GM12878 (cell line): ENCODE measurements at regions not wholly inside any gene's neighbourhood (a gene's known extent, or its start where the extent isn't known, plus 50 kb on each side); places are given as distances from the start of the nearest gene placed in this dataset.
A peak's percentile ranks its signal among the peaks of the same experiment; 100 is the strongest.

Source experiments
- BHLHE40 ChIP-seq, 2 experiments: fragments of 450-650 bp in 1 of 2; IDR thresholded peaks; 2 replicates each; pipeline ENCODE4 v1.6.1; 2011 to 2017; ENCODE audit warnings: low read depth in 2 of 2, borderline replicate concordance in 1 of 2, improper control_type of control experiment in 1 of 2, low read length in 1 of 2, mild to moderate bottlenecking in 1 of 2
- BRCA1 ChIP-seq: IDR thresholded peaks from 2 replicates; pipeline ENCODE4 v1.6.1; 2011; ENCODE audit warnings: low read depth, low read length, improper control_type of control experiment
- CHD1 ChIP-seq: IDR thresholded peaks from 2 replicates; pipeline ENCODE4 v1.6.1; 2012; ENCODE audit warnings: low read depth, low read length, improper control_type of control experiment
- CHD4 ChIP-seq: fragments of 200-600 bp; sonication (generic); IDR thresholded peaks from 2 replicates; pipeline ENCODE4 v1.6.1; 2016; ENCODE audit warnings: mild to moderate bottlenecking
- FOXK2 ChIP-seq: fragments of 450-650 bp; IDR thresholded peaks from 2 replicates; pipeline ENCODE4 v1.6.1; 2017; ENCODE audit warnings: mild to moderate bottlenecking, moderate library complexity
- FOXM1 ChIP-seq: IDR thresholded peaks from 2 replicates; pipeline ENCODE4 v1.6.1; 2012; ENCODE audit warnings: low read depth, mild to moderate bottlenecking, inconsistent platforms, low read length, moderate library complexity
- IKZF1 ChIP-seq: fragments of 450-650 bp; conservative IDR thresholded peaks from 2 replicates; pipeline ENCODE4 v1.6.1; 2017; ENCODE audit warnings: antibody characterized with exemption, mild to moderate bottlenecking
- KAT2A ChIP-seq: conservative IDR thresholded peaks from 2 replicates; pipeline ENCODE4 v1.6.1; 2011; ENCODE audit warnings: low read depth, low read length; ENCODE audit not compliant: control insufficient read depth
- KDM1A ChIP-seq: fragments of 200-600 bp; sonication (generic); IDR thresholded peaks from 2 replicates; pipeline ENCODE4 v1.6.1; 2016; ENCODE audit warnings: borderline replicate concordance
- NFIC ChIP-seq: IDR thresholded peaks from 2 replicates; pipeline ENCODE4 v1.6.1; 2012; ENCODE audit warnings: low read depth, mild to moderate bottlenecking, inconsistent platforms, low read length, moderate library complexity
- PAX8 ChIP-seq: fragments of 450-650 bp; IDR thresholded peaks from 2 replicates; pipeline ENCODE4 v1.6.1; 2017; ENCODE audit warnings: mild to moderate bottlenecking, moderate library complexity
- RCOR1 ChIP-seq: conservative IDR thresholded peaks from 2 replicates; pipeline ENCODE4 v1.6.1; 2012; ENCODE audit warnings: low read depth, low read length, improper control_type of control experiment
- RELA ChIP-seq: fragments of 450-650 bp; IDR thresholded peaks from 2 replicates; pipeline ENCODE4 v1.8.0; 2014; ENCODE audit warnings: borderline replicate concordance; ENCODE audit not compliant: partially characterized antibody
- SREBF2 ChIP-seq: IDR thresholded peaks from 2 replicates; pipeline ENCODE4 v1.6.1; 2012; ENCODE audit warnings: mild to moderate bottlenecking, low read length
- ZBED1 ChIP-seq: IDR thresholded peaks from 2 replicates; pipeline ENCODE4 v1.6.1; 2016; ENCODE audit warnings: borderline replicate concordance
- TF ChIP-seq, protein P1 (sequence below): fragments of 450-650 bp; formaldehyde crosslinking; IDR thresholded peaks from 2 replicates; pipeline ENCODE4 v1.4.0; 2022; ENCODE audit warnings: mild to moderate bottlenecking, moderate library complexity
- TF ChIP-seq, protein P2 (sequence below): fragments of 450-650 bp; IDR thresholded peaks from 2 replicates; pipeline ENCODE4 v1.6.1; 2017; ENCODE audit warnings: mild to moderate bottlenecking, moderate library complexity
- TF ChIP-seq, protein P3 (sequence below): fragments of 450-650 bp; IDR thresholded peaks from 2 replicates; pipeline ENCODE4 v1.6.1; 2014; ENCODE audit warnings: mild to moderate bottlenecking
- TF ChIP-seq, protein P4 (sequence below): IDR thresholded peaks from 2 replicates; pipeline ENCODE4 v1.6.1; 2012; ENCODE audit warnings: mild to moderate bottlenecking, low read depth, low read length

DNA sequence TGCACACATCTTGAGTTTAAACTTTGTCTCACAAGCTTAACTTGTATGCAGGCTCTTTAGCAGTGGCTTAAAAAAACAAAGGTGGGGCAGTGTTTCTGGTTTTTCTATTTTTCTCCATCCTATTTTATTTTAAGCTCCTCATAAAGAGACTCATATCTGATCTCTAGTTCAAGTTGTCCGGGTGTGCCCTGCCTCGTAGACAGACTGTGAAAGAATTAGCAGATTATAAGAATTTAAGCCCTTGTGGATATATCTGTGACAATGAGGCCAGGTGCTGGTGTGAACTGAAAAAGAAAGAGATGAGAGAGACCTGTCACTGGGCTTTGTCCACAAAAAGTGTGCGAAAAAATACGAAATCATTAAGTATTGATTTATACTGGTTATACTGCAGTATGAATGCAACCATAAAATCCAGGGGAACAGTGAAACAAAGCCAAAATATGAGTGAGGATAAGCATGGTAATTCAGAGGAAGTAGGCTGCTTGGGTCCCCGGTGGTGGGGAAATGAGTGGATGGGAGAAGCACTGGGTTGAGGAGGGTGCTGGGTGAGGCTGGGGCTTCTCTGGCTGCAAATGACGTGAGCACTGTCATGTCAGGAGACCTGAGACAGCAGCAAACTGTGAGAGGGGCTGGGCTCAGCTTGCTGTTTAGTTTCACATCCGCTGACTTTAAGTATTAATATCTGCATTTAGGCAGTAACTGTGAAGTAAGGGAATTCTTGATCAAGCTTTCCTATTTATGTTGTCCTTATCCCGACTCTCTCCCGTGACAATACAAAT lies 179.7 kb upstream of the ANKRD55 start (continued):
- TF ChIP-seq, protein P1, sequence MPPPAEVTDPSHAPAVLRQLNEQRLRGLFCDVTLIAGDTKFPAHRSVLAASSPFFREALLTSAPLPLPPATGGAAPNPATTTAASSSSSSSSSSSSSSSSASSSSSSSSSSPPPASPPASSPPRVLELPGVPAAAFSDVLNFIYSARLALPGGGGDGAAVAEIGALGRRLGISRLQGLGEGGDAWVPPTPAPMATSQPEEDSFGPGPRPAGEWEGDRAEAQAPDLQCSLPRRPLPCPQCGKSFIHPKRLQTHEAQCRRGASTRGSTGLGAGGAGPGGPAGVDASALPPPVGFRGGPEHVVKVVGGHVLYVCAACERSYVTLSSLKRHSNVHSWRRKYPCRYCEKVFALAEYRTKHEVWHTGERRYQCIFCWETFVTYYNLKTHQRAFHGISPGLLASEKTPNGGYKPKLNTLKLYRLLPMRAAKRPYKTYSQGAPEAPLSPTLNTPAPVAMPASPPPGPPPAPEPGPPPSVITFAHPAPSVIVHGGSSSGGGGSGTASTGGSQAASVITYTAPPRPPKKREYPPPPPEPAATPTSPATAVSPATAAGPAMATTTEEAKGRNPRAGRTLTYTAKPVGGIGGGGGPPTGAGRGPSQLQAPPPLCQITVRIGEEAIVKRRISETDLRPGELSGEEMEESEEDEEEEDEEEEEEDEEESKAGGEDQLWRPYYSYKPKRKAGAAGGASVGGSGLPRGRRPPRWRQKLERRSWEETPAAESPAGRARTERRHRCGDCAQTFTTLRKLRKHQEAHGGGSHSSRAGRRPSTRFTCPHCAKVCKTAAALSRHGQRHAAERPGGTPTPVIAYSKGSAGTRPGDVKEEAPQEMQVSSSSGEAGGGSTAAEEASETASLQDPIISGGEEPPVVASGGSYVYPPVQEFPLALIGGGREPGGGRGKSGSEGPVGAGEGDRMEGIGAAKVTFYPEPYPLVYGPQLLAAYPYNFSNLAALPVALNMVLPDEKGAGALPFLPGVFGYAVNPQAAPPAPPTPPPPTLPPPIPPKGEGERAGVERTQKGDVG (CRISPR knock-in tag): no peak
- TF ChIP-seq BHLHE40 (IDR thresholded peaks at IDR 0.05; ENCODE audit: borderline replicate concordance in 1 of 2, low read depth in 2 of 2, low read length in 1 of 2): peak; percentile 86 to 89
- no peak for TF ChIP-seq ZBED1
- TF ChIP-seq IKZF1: peak; percentile 74
- no peak for TF ChIP-seq FOXM1
- TF ChIP-seq FOXK2: no peak
- no peak for TF ChIP-seq KAT2A
- TF ChIP-seq PAX8: no peak
- 0 out of 2 replicates have a peak, but pooled peaks have one; percentile 49 for TF ChIP-seq CHD1
- no peak for TF ChIP-seq RCOR1
- TF ChIP-seq, protein P2, sequence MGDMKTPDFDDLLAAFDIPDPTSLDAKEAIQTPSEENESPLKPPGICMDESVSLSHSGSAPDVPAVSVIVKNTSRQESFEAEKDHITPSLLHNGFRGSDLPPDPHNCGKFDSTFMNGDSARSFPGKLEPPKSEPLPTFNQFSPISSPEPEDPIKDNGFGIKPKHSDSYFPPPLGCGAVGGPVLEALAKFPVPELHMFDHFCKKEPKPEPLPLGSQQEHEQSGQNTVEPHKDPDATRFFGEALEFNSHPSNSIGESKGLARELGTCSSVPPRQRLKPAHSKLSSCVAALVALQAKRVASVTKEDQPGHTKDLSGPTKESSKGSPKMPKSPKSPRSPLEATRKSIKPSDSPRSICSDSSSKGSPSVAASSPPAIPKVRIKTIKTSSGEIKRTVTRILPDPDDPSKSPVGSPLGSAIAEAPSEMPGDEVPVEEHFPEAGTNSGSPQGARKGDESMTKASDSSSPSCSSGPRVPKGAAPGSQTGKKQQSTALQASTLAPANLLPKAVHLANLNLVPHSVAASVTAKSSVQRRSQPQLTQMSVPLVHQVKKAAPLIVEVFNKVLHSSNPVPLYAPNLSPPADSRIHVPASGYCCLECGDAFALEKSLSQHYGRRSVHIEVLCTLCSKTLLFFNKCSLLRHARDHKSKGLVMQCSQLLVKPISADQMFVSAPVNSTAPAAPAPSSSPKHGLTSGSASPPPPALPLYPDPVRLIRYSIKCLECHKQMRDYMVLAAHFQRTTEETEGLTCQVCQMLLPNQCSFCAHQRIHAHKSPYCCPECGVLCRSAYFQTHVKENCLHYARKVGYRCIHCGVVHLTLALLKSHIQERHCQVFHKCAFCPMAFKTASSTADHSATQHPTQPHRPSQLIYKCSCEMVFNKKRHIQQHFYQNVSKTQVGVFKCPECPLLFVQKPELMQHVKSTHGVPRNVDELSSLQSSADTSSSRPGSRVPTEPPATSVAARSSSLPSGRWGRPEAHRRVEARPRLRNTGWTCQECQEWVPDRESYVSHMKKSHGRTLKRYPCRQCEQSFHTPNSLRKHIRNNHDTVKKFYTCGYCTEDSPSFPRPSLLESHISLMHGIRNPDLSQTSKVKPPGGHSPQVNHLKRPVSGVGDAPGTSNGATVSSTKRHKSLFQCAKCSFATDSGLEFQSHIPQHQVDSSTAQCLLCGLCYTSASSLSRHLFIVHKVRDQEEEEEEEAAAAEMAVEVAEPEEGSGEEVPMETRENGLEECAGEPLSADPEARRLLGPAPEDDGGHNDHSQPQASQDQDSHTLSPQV: no peak
- TF ChIP-seq KDM1A: no peak
- TF ChIP-seq, protein P3, sequence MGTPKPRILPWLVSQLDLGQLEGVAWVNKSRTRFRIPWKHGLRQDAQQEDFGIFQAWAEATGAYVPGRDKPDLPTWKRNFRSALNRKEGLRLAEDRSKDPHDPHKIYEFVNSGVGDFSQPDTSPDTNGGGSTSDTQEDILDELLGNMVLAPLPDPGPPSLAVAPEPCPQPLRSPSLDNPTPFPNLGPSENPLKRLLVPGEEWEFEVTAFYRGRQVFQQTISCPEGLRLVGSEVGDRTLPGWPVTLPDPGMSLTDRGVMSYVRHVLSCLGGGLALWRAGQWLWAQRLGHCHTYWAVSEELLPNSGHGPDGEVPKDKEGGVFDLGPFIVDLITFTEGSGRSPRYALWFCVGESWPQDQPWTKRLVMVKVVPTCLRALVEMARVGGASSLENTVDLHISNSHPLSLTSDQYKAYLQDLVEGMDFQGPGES: no peak
- TF ChIP-seq, protein P4, sequence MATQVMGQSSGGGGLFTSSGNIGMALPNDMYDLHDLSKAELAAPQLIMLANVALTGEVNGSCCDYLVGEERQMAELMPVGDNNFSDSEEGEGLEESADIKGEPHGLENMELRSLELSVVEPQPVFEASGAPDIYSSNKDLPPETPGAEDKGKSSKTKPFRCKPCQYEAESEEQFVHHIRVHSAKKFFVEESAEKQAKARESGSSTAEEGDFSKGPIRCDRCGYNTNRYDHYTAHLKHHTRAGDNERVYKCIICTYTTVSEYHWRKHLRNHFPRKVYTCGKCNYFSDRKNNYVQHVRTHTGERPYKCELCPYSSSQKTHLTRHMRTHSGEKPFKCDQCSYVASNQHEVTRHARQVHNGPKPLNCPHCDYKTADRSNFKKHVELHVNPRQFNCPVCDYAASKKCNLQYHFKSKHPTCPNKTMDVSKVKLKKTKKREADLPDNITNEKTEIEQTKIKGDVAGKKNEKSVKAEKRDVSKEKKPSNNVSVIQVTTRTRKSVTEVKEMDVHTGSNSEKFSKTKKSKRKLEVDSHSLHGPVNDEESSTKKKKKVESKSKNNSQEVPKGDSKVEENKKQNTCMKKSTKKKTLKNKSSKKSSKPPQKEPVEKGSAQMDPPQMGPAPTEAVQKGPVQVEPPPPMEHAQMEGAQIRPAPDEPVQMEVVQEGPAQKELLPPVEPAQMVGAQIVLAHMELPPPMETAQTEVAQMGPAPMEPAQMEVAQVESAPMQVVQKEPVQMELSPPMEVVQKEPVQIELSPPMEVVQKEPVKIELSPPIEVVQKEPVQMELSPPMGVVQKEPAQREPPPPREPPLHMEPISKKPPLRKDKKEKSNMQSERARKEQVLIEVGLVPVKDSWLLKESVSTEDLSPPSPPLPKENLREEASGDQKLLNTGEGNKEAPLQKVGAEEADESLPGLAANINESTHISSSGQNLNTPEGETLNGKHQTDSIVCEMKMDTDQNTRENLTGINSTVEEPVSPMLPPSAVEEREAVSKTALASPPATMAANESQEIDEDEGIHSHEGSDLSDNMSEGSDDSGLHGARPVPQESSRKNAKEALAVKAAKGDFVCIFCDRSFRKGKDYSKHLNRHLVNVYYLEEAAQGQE: 0 out of 2 replicates have a peak, but pooled peaks have one; percentile 28
- no peak for TF ChIP-seq RELA
- no peak for TF ChIP-seq BRCA1
- TF ChIP-seq CHD4: no peak
- no peak for TF ChIP-seq SREBF2
- 0 out of 2 replicates have a peak, but pooled peaks have one; percentile 13 for TF ChIP-seq NFIC
